GM12874 (cell line): ENCODE measurements at regions not wholly inside any gene's neighbourhood (a gene's known extent, or its start where the extent isn't known, plus 50 kb on each side); places are given as distances from the start of the nearest gene placed in this dataset.

Experiments used
- CTCF ChIP-seq: IDR thresholded peaks from 2 replicates; pipeline ENCODE4 v1.5.1; 2011; ENCODE audit warnings: low read depth, mild to moderate bottlenecking, control low read depth, low read length, moderate library complexity; ENCODE audit not compliant: insufficient read depth

GRCh38 chr5:129341306-129341705, 118.8 kb upstream of the ADAMTS19 start:
- TF ChIP-seq CTCF = no peak

GRCh38 chr5:129342796-129343195, 117.3 kb upstream of the ADAMTS19 start:
- TF ChIP-seq CTCF = no peak

DNA sequence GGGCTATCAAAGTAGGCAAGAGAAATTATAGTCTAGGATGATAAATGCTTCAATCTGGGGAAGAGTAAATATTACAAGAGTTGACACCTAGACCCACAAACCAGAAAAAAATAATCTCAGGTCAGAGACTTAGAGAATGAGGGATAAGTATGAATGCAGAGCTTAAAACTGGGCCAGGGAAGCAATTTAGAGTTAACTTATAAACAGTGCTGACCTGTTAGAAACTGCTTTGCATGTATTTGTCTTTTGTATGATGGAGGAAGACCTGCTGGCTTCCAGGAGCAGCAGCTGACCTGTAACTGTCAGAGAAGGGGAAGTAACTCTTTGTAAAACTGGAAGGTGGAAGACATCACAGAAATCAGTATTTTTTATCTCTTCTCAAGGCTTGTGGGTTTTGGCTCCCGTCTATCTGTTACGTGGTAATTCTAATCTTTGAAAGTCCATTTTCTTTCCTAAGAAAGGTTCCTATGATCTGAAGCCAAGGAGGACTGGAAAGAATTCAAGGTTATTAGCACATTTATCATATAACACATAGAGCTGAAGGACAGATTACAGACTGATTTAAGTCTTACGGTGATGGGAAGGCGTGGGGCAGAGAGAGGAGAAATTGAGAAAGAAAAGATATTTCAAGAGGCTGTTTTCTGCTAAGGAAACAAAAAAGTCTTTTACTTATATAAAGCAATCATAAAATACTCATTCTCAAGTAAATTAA, 114.7 kb upstream of the ADAMTS19 start:
- TF ChIP-seq CTCF = no peak

DNA sequence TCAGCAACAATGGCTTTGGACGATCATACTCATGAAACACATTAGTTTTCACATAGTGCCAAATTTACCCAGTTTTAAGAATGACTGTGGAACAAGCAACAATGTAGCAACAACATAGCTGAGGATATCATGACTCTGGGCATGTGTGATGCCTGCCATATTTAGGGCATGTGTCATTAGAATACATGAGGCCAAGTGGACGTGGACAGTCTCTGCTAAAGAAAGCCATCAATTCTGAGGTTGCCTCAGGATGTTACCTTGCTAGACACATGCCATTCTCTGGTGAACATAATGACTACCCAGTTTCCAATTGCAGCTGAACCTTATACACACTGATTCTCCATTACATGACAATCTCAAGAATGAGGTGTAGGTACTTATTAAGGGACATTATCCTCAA, 103.3 kb upstream of the ADAMTS19 start:
- no peak for TF ChIP-seq CTCF

- TF ChIP-seq CTCF = no peak
Measured at GRCh38 chr5:129358069-129358468, 102.0 kb upstream of the ADAMTS19 start.

DNA sequence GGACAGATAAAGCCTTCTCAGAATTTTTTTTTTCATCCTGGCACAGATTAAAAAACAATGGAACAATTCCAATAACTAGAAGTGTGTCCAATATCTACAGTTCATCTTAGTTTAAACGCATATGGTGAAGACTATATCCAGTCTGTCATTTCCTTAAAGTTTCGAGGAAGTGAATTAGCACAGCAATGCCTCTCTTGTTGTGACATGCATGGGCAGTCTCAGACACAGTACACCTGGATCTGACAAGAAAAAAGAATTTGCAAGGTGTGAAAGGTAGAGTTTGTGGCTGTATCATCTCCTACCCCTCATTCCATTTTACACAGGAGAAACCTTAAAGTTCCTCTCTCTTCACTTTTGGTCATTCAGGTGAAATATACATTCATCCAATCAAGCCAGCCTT, 100.6 kb upstream of the ADAMTS19 start:
- no peak for TF ChIP-seq CTCF

- peak; percentile 20; the same call in 1 of the 2 replicates for TF ChIP-seq CTCF
Measured at GRCh38 chr5:129361441-129362025, 98.6 kb upstream of the ADAMTS19 start.
